Neural cell (in vitro differentiated cells): ENCODE measurements at regions not wholly inside any gene's neighbourhood (a gene's known extent, or its start where the extent isn't known, plus 50 kb on each side); places are given as distances from the start of the nearest gene placed in this dataset.

Experiments used
- H2AFZ ChIP-seq: fragments of 200-600, 300-800 bp; sonication (generic), shearing (Covaris generic); 2 replicates; pipeline ENCODE4 v1.6.0; 2014; ENCODE audit warnings: low read depth, mild to moderate bottlenecking, antibody characterized with exemption, low read length, moderate library complexity
- H3F3A ChIP-seq: fragments of 200-600 bp; shearing (Covaris generic); 2 replicates; pipeline ENCODE4 v1.6.1; 2016; ENCODE audit warnings: mild to moderate bottlenecking, moderate library complexity, mixed read lengths, antibody characterized with exemption, low read length; ENCODE audit not compliant: insufficient read depth, poor library complexity, severe bottlenecking
- H3K27ac ChIP-seq: fragments of 200-600, 300-800 bp; sonication (generic), shearing (Covaris generic); 2 replicates; pipeline ENCODE4 v1.5.1; 2014; ENCODE audit warnings: mild to moderate bottlenecking, low read length, moderate library complexity
- H3K27me3 ChIP-seq: fragments of 300-800, 200-600 bp; sonication (generic), shearing (Covaris generic); 2 replicates; pipeline ENCODE4 v1.6.0; 2014; ENCODE audit warnings: mild to moderate bottlenecking, low read depth, low read length, moderate library complexity; ENCODE audit not compliant: insufficient read depth
- H3K36me3 ChIP-seq: fragments of 300-800, 200-600 bp; sonication (generic), shearing (Covaris generic); 2 replicates; pipeline ENCODE4 v1.5.1; 2014; ENCODE audit warnings: mild to moderate bottlenecking, antibody characterized with exemption, low read length, moderate library complexity; ENCODE audit not compliant: insufficient read depth
- H3K4me2 ChIP-seq: fragments of 300-800, 200-600 bp; sonication (generic), shearing (Covaris generic); 2 replicates; pipeline ENCODE4 v1.6.0; 2014; ENCODE audit warnings: mild to moderate bottlenecking, low read length
- H3K4me3 ChIP-seq: fragments of 300-800, 200-600 bp; sonication (generic), shearing (Covaris generic); 2 replicates; pipeline ENCODE4 v1.5.1; 2014; ENCODE audit warnings: mild to moderate bottlenecking, low read length, moderate library complexity
- H3K79me2 ChIP-seq: fragments of 200-600 bp; shearing (Covaris generic); replicated peaks from 2 replicates; pipeline ENCODE4 v1.6.0; 2014; ENCODE audit warnings: mild to moderate bottlenecking, low read length, moderate library complexity; ENCODE audit not compliant: insufficient read depth
- H3K9ac ChIP-seq: fragments of 300-800, 200-600 bp; sonication (generic), shearing (Covaris generic); 2 replicates; pipeline ENCODE4 v1.6.1; 2016; ENCODE audit warnings: mild to moderate bottlenecking, low read length, mixed read lengths
- H3K9me2 ChIP-seq: fragments of 200-600 bp; shearing (Covaris generic); 2 replicates; pipeline ENCODE4 v1.6.1; 2016; ENCODE audit warnings: mild to moderate bottlenecking, low read length, mixed read lengths; ENCODE audit not compliant: insufficient read depth
- H3K9me3 ChIP-seq: fragments of 200-600, 300-800 bp; sonication (generic), shearing (Covaris generic); 2 replicates; pipeline ENCODE4 v1.6.1; 2016; ENCODE audit warnings: mild to moderate bottlenecking, mixed run types, low read length, moderate library complexity, mixed read lengths
- H4K20me1 ChIP-seq: fragments of 200-600 bp; shearing (Covaris generic); 2 replicates; pipeline ENCODE4 v1.6.1; 2016; ENCODE audit warnings: mild to moderate bottlenecking, mixed run types; ENCODE audit not compliant: insufficient read depth
- CTCF ChIP-seq: fragments of 450-650 bp; IDR thresholded peaks from 2 replicates; pipeline ENCODE4 v1.5.1; 2014; ENCODE audit warnings: antibody characterized with exemption, mild to moderate bottlenecking, moderate library complexity; ENCODE audit not compliant: poor library complexity, severe bottlenecking
- EP300 ChIP-seq: fragments of 450-650 bp; conservative IDR thresholded peaks from 2 replicates; pipeline ENCODE4 v1.6.1; 2014; ENCODE audit warnings: antibody characterized with exemption, mild to moderate bottlenecking, moderate library complexity; ENCODE audit not compliant: poor library complexity, severe bottlenecking
- EZH2 ChIP-seq: fragments of 200-600, 300-800 bp; shearing (Covaris generic), sonication (generic); IDR thresholded peaks from 2 replicates; pipeline ENCODE4 v1.6.1; 2014; ENCODE audit warnings: antibody characterized with exemption, low read length, borderline replicate concordance, mild to moderate bottlenecking; ENCODE audit not compliant: insufficient read depth, poor library complexity, severe bottlenecking
- MXI1 ChIP-seq: fragments of 450-650 bp; conservative IDR thresholded peaks from 2 replicates; pipeline ENCODE4 v1.6.1; 2014; ENCODE audit warnings: antibody characterized with exemption, mild to moderate bottlenecking; ENCODE audit not compliant: poor library complexity, severe bottlenecking
- POLR2AphosphoS5 ChIP-seq: IDR thresholded peaks from 2 replicates; pipeline ENCODE4 v1.6.1; 2012
- RAD21 ChIP-seq: fragments of 450-650 bp; conservative IDR thresholded peaks from 2 replicates; pipeline ENCODE4 v1.6.1; 2014; ENCODE audit warnings: antibody characterized with exemption, mild to moderate bottlenecking, moderate library complexity
- REST ChIP-seq: IDR thresholded peaks from 2 replicates; pipeline ENCODE4 v1.6.1; 2012; ENCODE audit warnings: borderline replicate concordance
- SMC3 ChIP-seq: fragments of 450-650 bp; conservative IDR thresholded peaks from 2 replicates; pipeline ENCODE4 v1.6.1; 2014; ENCODE audit warnings: antibody characterized with exemption, mild to moderate bottlenecking, moderate library complexity; ENCODE audit not compliant: poor library complexity
- TAF1 ChIP-seq: IDR thresholded peaks from 2 replicates; pipeline ENCODE4 v1.6.1; 2012; ENCODE audit warnings: low read depth

- H3K9ac ChIP-seq, result no peak overlapping the region
- no peaks in the 10 kb centered on the region for H3F3A ChIP-seq
- H3K9me3 ChIP-seq, result no peaks in the 10 kb centered on the region
- no peaks in the 10 kb centered on the region for H3K79me2 ChIP-seq
- no peaks in the 10 kb centered on the region for H3K9me2 ChIP-seq
- no peak overlapping the region for H3K27ac ChIP-seq
- no peaks in the 10 kb centered on the region for H4K20me1 ChIP-seq
- H3K36me3 ChIP-seq, result no peaks in the 10 kb centered on the region
- H3K4me2 ChIP-seq, result no peak overlapping the region
- H2AFZ ChIP-seq, result no peak overlapping the region
- H3K27me3 ChIP-seq, result no peaks in the 10 kb centered on the region
- no peak overlapping the region for H3K4me3 ChIP-seq
- TF ChIP-seq EP300, result no peak
These were observed 323.1 kb downstream of the DEPDC1B start for GRCh38 chr5:60376860-60377259.

GRCh38 chr5:60374409-60374808 is 325.6 kb downstream of the DEPDC1B start:
- H3K79me2 ChIP-seq, result no peaks in the 10 kb centered on the region

More at GRCh38 chr5:60374409-60374808, 325.6 kb downstream of the DEPDC1B start:
- no peak overlapping the region for H3K4me2 ChIP-seq
- H3K9me2 ChIP-seq, result no peaks in the 10 kb centered on the region
- TF ChIP-seq CTCF (no peak), REST (no peak), SMC3 (no peak), EP300 (no peak), RAD21 (no peak), MXI1 (no peak), TAF1 (no peak), POLR2AphosphoS5 (no peak), EZH2 (no peak)
- no peak overlapping the region for H2AFZ ChIP-seq
- no peaks in the 10 kb centered on the region for H3K36me3 ChIP-seq
- H3K9me3 ChIP-seq, result no peaks in the 10 kb centered on the region
- H3K4me3 ChIP-seq, result no peak overlapping the region
- no peaks in the 10 kb centered on the region for H4K20me1 ChIP-seq
- H3K27me3 ChIP-seq, result no peaks in the 10 kb centered on the region
- H3K9ac ChIP-seq, result no peak overlapping the region
- H3F3A ChIP-seq, result no peaks in the 10 kb centered on the region
- H3K27ac ChIP-seq, result no peak overlapping the region
